ENCODE measurements at regions not wholly inside any gene's neighbourhood (a gene's known extent, or its start where the extent isn't known, plus 50 kb on each side); places are given as distances from the start of the nearest gene placed in this dataset.

- TF ChIP-seq CTCF (conservative IDR thresholded peaks at IDR 0.05 in 1 of 2, IDR thresholded peaks at IDR 0.05 in 1 of 2; ENCODE audit: extremely low read depth in 1 of 2, insufficient read depth in 1 of 2, low read depth in 1 of 2, low read length in 2 of 2) (no peak), EZH2 (IDR thresholded peaks at IDR 0.05; ENCODE audit: borderline replicate concordance, low read length) (no peak)
Observed at GRCh38 chr7:10733747-10734146, 239.9 kb upstream of the PHF14 start.

All from mammary epithelial cell (primary cell).